ENCODE measurements at regions not wholly inside any gene's neighbourhood (a gene's known extent, or its start where the extent isn't known, plus 50 kb on each side); places are given as distances from the start of the nearest gene placed in this dataset.

DNA sequence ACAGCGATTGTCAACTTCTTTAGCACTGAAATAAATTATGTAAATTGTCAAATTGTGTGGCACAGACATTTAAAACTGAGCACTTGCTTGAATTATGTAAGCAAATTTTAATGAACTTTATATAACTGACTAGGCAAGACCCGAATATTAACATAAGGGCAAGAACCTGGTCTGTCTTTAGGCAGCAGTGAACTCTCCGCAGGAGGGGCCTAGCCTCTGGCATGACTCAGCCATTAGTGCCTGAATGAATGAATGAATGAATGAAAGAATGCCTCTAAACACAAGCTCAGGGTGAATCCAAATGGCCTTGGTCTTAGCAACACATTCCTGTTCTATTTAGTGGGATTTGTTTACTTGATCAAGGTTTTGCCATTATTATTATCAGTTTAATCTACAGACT lies 654.7 kb upstream of the ARGLU1 start:
- TF ChIP-seq POLR2A (IDR thresholded peaks at IDR 0.05; ENCODE audit: low read depth), result no peak
- TF ChIP-seq, protein P1, sequence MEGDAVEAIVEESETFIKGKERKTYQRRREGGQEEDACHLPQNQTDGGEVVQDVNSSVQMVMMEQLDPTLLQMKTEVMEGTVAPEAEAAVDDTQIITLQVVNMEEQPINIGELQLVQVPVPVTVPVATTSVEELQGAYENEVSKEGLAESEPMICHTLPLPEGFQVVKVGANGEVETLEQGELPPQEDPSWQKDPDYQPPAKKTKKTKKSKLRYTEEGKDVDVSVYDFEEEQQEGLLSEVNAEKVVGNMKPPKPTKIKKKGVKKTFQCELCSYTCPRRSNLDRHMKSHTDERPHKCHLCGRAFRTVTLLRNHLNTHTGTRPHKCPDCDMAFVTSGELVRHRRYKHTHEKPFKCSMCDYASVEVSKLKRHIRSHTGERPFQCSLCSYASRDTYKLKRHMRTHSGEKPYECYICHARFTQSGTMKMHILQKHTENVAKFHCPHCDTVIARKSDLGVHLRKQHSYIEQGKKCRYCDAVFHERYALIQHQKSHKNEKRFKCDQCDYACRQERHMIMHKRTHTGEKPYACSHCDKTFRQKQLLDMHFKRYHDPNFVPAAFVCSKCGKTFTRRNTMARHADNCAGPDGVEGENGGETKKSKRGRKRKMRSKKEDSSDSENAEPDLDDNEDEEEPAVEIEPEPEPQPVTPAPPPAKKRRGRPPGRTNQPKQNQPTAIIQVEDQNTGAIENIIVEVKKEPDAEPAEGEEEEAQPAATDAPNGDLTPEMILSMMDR (IDR thresholded peaks at IDR 0.05), result no peak
